ENCODE measurements at regions not wholly inside any gene's neighbourhood (a gene's known extent, or its start where the extent isn't known, plus 50 kb on each side); places are given as distances from the start of the nearest gene placed in this dataset.

DNA sequence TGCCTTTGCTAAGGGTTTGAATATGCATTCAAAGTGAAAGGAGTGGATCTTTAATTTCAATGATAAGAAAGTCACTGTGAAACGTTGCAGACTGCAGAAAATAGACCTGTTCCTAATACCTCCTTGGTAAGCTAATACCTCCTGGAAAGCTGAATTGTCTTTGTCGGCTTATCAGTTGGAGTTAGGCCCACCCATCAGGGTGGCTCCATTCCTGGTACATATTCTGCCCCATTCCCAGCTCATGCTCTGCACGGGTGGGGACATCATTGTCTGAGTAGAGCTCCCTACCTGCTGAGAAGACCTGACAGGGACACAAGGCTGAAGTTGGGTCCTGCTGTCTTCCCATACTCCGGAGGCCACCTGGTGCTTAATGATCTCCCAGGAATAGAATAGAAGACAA lies 203.3 kb downstream of the EN1 start:
- no peak for DNase-seq (ENCODE audit: low read depth, low spot score)
- no CpG with 5 or more reads among the region's 4 CpGs for WGBS (ENCODE audit: insufficient coverage, insufficient read length)
- H3K27ac ChIP-seq (ENCODE audit: low read length): no peak overlapping the region

DNA sequence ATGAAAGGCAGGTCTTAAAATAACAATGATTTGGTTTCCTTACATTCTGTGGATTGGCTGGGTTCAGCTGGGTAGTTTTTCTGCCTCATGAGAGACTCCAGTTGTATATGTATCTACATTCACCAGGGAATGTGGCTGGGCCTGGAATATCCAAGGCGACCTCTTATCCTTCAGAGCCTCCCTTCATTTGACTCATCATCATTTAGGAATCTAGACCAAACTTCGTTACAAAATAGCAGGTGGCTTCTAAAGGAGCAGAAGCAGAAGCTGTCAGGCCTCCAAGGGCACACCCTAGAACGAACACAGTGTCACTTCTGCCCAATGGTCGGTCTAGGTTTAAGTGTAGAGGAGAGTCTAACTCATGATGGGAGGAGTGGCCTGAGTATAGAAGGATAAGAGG lies 204.2 kb downstream of the EN1 start:
- no peak for DNase-seq (ENCODE audit: low read depth, low spot score)
- Histone ChIP-seq H3K4me3 (ENCODE audit: low read length) (no peak overlapping the region), H3K9me3 (ENCODE audit: control insufficient read depth, insufficient read depth, low read length) (no peaks in the 10 kb centered on the region), H3K27me3 (ENCODE audit: control insufficient read depth, insufficient read depth, low read length) (no peaks in the 10 kb centered on the region), H3K27ac (ENCODE audit: low read length) (no peak overlapping the region), H3K4me1 (ENCODE audit: control insufficient read depth, insufficient read depth, low read length) (peaks cover 2% of the 10 kb centered on the region; the same call in 1 of the 2 replicates), H3K36me3 (ENCODE audit: control insufficient read depth, insufficient read depth, low read length) (no peaks in the 10 kb centered on the region)
- no CpG with 5 or more reads among the region's 4 CpGs for WGBS (ENCODE audit: insufficient coverage, insufficient read length)

More for the DNA sequence above, 203.3 kb downstream of the EN1 start:
- no peaks in the 10 kb centered on the region for H3K36me3 ChIP-seq (ENCODE audit: control insufficient read depth, insufficient read depth, low read length)
- H3K27me3 ChIP-seq (ENCODE audit: control insufficient read depth, insufficient read depth, low read length): no peaks in the 10 kb centered on the region
- H3K4me1 ChIP-seq (ENCODE audit: control insufficient read depth, insufficient read depth, low read length): peaks cover 2% of the 10 kb centered on the region; the same call in 1 of the 2 replicates
- H3K9me3 ChIP-seq (ENCODE audit: control insufficient read depth, insufficient read depth, low read length): no peaks in the 10 kb centered on the region
- H3K4me3 ChIP-seq (ENCODE audit: low read length): no peak overlapping the region

DNA sequence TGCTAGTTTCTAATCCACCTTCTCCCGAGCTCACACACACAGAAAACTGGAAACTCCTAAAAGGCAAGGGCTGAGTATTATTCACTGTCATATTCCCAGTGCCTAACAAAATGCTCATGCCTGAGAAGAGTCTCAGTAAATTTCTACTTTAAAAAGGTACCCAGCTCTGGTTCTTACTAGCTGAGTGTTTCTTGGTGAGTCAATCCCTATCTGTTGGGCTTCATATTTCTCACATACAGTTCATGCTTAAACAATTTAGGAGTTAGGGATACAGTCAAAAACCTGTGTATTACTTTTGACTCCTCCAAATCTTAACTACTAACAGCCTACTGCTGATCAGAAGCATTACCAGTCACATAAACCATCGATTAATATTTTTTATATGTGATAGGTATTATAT lies 204.9 kb downstream of the EN1 start:
- DNase-seq (ENCODE audit: low read depth, low spot score): no peak
- peaks cover 2% of the 10 kb centered on the region; the same call in 1 of the 2 replicates for H3K4me1 ChIP-seq (ENCODE audit: control insufficient read depth, insufficient read depth, low read length)
- no peak overlapping the region for H3K27ac ChIP-seq (ENCODE audit: low read length)
- H3K27me3 ChIP-seq (ENCODE audit: control insufficient read depth, insufficient read depth, low read length): no peaks in the 10 kb centered on the region
- no peaks in the 10 kb centered on the region for H3K9me3 ChIP-seq (ENCODE audit: control insufficient read depth, insufficient read depth, low read length)
- no peaks in the 10 kb centered on the region for H3K36me3 ChIP-seq (ENCODE audit: control insufficient read depth, insufficient read depth, low read length)
- WGBS (ENCODE audit: insufficient coverage, insufficient read length): no CpG with 5 or more reads among the region's 2 CpGs
- no peak overlapping the region for H3K4me3 ChIP-seq (ENCODE audit: low read length)

DNA sequence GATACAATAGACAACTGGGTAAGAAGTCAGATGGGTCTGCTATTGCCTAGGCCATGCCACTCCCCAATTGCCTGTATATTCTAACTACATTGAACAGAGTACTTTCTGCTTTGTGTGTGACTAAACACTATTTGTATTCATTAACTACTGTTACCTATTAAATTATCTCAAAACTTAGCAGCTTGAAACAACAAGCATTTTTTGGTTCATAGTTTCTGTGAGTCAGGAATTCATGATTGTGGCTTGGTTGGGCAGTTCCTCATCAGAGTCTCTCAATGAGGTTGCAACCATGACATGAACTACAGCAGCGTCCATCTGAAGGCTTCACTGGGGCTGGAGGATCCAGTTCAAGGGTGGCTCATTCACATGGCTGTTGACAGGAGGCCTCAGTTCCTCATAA lies 205.7 kb downstream of the EN1 start:
- peaks cover 2% of the 10 kb centered on the region; the same call in 1 of the 2 replicates for H3K4me1 ChIP-seq (ENCODE audit: control insufficient read depth, insufficient read depth, low read length)
- no CpG with 5 or more reads among the region's 1 CpG for WGBS (ENCODE audit: insufficient coverage, insufficient read length)
- H3K9me3 ChIP-seq (ENCODE audit: control insufficient read depth, insufficient read depth, low read length): no peaks in the 10 kb centered on the region
- no peak overlapping the region for H3K4me3 ChIP-seq (ENCODE audit: low read length)
- no peaks in the 10 kb centered on the region for H3K36me3 ChIP-seq (ENCODE audit: control insufficient read depth, insufficient read depth, low read length)
- DNase-seq (ENCODE audit: low read depth, low spot score): no peak
- no peaks in the 10 kb centered on the region for H3K27me3 ChIP-seq (ENCODE audit: control insufficient read depth, insufficient read depth, low read length)
- H3K27ac ChIP-seq (ENCODE audit: low read length): no peak overlapping the region

DNA sequence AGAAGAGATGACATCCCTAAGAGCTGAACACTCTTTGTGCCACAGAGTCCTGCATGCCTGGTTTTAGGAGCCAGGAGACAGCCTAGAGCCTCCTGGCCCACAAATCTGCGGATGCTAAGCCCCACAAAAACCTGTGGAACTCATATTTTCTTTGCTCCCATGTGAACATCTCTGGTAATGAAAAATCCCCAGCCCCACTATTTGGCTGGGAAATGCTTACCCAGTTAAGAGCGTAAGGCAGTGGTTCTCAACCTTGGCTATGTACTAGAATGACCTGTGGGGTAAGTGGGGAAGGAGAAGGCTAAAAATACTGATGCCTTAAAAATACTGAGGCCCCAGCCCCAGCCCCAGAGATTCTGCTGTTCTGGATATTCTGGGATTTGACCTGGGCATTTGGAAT lies 208.1 kb downstream of the EN1 start:
- Histone ChIP-seq H3K4me1 (ENCODE audit: control insufficient read depth, insufficient read depth, low read length) (peaks cover 2% of the 10 kb centered on the region; the same call in 1 of the 2 replicates), H3K4me3 (ENCODE audit: low read length) (no peak overlapping the region), H3K36me3 (ENCODE audit: control insufficient read depth, insufficient read depth, low read length) (no peaks in the 10 kb centered on the region), H3K27ac (ENCODE audit: low read length) (no peak overlapping the region), H3K9me3 (ENCODE audit: control insufficient read depth, insufficient read depth, low read length) (no peaks in the 10 kb centered on the region), H3K27me3 (ENCODE audit: control insufficient read depth, insufficient read depth, low read length) (no peaks in the 10 kb centered on the region)
- no peak for DNase-seq (ENCODE audit: low read depth, low spot score)
- no CpG with 5 or more reads among the region's 2 CpGs for WGBS (ENCODE audit: insufficient coverage, insufficient read length)

DNA sequence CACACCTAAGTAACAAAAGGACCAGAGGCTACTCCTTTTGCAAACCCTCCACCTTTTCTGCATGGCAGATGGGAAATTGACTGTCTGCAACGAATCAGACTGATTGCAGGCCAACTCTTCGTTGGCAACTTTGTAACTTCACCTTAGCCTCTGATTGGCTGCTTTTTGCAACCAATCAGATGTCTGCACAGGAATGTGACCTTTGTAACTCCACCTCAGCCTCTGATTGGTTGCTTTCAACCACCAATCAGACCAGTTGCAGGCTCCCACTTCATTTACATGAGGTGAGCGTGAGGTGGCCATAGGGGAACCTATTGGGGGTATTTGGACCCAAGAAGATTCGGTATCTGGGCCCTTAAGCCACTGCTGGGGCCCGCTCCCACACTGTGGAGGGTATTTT lies 209.0 kb downstream of the EN1 start:
- WGBS (ENCODE audit: insufficient coverage, insufficient read length): no CpG with 5 or more reads among the region's 5 CpGs
- Histone ChIP-seq H3K9me3 (ENCODE audit: control insufficient read depth, insufficient read depth, low read length) (no peaks in the 10 kb centered on the region), H3K4me1 (ENCODE audit: control insufficient read depth, insufficient read depth, low read length) (no peaks in the 10 kb centered on the region; the same call in 1 of the 2 replicates), H3K36me3 (ENCODE audit: control insufficient read depth, insufficient read depth, low read length) (no peaks in the 10 kb centered on the region), H3K27me3 (ENCODE audit: control insufficient read depth, insufficient read depth, low read length) (no peaks in the 10 kb centered on the region), H3K4me3 (ENCODE audit: low read length) (no peak overlapping the region), H3K27ac (ENCODE audit: low read length) (no peak overlapping the region)
- no peak for DNase-seq (ENCODE audit: low read depth, low spot score)

DNA sequence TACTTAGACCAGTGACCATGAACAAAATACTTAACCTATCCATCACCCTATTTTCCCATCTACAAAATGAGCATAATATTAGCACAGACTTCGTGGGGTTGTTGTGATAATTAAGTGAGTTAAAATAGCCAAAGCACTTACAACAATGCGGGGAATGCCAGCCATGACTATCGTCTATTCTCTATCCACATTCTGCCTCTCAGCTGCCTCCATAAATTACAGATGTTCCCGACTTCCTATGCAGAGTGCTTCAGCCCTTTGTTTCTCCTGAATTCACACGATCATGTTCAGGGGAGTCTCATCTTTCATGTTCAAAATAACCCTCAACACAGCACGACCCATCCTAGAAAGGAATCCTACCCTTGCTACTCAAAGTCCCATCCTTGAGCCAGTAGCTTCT lies 211.6 kb downstream of the EN1 start:
- no peak overlapping the region for H3K27ac ChIP-seq (ENCODE audit: low read length)
- no peaks in the 10 kb centered on the region for H3K27me3 ChIP-seq (ENCODE audit: control insufficient read depth, insufficient read depth, low read length)
- H3K4me1 ChIP-seq (ENCODE audit: control insufficient read depth, insufficient read depth, low read length): no peaks in the 10 kb centered on the region; the same call in 1 of the 2 replicates
- no peak for DNase-seq (ENCODE audit: low read depth, low spot score)
- no peaks in the 10 kb centered on the region for H3K36me3 ChIP-seq (ENCODE audit: control insufficient read depth, insufficient read depth, low read length)
- no CpG with 5 or more reads among the region's 6 CpGs for WGBS (ENCODE audit: insufficient coverage, insufficient read length)
- no peaks in the 10 kb centered on the region for H3K9me3 ChIP-seq (ENCODE audit: control insufficient read depth, insufficient read depth, low read length)
- no peak overlapping the region for H3K4me3 ChIP-seq (ENCODE audit: low read length)

DNA sequence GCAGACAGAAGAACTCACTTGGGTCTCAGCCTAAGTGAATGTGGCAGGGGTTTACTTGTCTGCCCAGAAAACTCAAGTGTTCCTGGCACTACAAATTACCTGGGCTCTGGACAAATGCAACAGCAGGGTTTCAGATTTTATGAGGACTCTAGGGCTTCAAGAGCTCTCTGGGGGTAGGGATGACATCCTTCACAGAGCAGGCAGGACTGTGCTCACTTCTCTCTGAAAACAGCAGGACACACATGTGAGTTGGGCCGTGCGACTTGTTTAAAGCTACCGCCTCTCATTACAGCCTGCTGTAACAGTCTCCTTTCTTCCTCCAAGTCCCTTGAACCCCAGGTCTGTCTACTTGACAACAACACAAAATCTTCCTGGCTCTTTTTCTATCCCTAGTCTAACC lies 212.6 kb downstream of the EN1 start:
- WGBS (ENCODE audit: insufficient coverage, insufficient read length): no CpG with 5 or more reads among the region's 3 CpGs
- H3K9me3 ChIP-seq (ENCODE audit: control insufficient read depth, insufficient read depth, low read length): no peaks in the 10 kb centered on the region
- no peak overlapping the region for H3K4me3 ChIP-seq (ENCODE audit: low read length)
- no peak for DNase-seq (ENCODE audit: low read depth, low spot score)
- no peak overlapping the region for H3K27ac ChIP-seq (ENCODE audit: low read length)
- no peaks in the 10 kb centered on the region for H3K36me3 ChIP-seq (ENCODE audit: control insufficient read depth, insufficient read depth, low read length)
- H3K4me1 ChIP-seq (ENCODE audit: control insufficient read depth, insufficient read depth, low read length): no peaks in the 10 kb centered on the region; the same call in 1 of the 2 replicates
- no peaks in the 10 kb centered on the region for H3K27me3 ChIP-seq (ENCODE audit: control insufficient read depth, insufficient read depth, low read length)

DNA sequence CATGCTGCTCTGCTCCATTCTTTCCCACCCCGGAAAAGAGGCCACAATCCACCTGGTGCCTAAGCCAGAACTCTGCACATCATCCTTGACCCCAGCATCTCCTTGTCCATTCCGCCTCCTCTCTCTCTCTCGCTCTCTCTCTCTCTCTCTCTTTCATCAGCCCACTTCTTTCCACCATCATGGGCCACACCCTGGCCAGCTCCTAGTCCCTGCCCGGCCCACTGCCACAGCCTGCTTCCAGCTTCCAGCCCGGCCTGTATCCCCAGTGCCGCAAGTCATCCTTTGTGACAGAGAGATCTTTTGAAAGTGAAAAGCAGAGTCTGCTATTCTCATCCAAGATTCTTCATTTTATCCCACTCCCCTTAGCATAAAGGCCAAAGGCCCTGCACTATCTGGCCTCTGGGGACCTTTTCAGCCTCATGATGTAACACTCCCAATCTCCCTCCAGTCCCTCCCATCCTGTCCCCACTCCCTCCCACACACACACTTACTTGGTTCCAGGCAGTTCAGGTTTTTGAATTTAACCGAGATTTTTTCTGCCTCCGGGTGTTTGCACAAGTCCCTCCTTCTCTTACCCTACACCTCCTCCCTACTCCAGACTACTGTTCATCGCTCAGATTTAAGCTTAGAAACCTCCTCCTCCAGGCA lies 214.0 kb downstream of the EN1 start:
- Histone ChIP-seq H3K27ac (ENCODE audit: low read length) (no peak overlapping the region), H3K4me3 (ENCODE audit: low read length) (no peak overlapping the region), H3K9me3 (ENCODE audit: control insufficient read depth, insufficient read depth, low read length) (no peaks in the 10 kb centered on the region), H3K4me1 (ENCODE audit: control insufficient read depth, insufficient read depth, low read length) (no peaks in the 10 kb centered on the region; the same call in 1 of the 2 replicates), H3K36me3 (ENCODE audit: control insufficient read depth, insufficient read depth, low read length) (no peaks in the 10 kb centered on the region), H3K27me3 (ENCODE audit: control insufficient read depth, insufficient read depth, low read length) (no peaks in the 10 kb centered on the region)
- no CpG with 5 or more reads among the region's 9 CpGs for WGBS (ENCODE audit: insufficient coverage, insufficient read length)
- DNase-seq (ENCODE audit: low read depth, low spot score): no peak

DNA sequence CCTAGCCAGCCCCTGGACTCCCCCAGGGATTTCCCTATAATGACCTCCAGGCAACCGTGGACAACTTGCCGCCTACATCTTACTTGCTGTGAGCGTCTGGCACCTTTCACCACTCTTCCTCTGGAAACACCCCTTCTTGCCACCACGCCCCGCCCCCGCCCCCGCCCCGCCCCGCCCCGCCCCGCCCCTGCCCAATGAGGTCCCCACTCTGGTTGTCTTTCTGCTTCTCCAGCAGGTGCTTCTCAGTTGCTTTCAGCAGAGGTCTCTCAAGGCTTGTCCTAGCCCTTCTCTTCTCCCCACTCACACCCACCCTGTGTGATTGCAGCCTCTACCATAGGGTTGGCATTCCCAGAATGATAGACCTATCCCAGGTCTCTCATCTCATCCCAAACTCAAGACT lies 214.5 kb downstream of the EN1 start:
- Histone ChIP-seq H3K4me1 (ENCODE audit: control insufficient read depth, insufficient read depth, low read length) (no peaks in the 10 kb centered on the region; the same call in 1 of the 2 replicates), H3K27ac (ENCODE audit: low read length) (no peak overlapping the region), H3K27me3 (ENCODE audit: control insufficient read depth, insufficient read depth, low read length) (no peaks in the 10 kb centered on the region; the same call in 1 of the 2 replicates), H3K36me3 (ENCODE audit: control insufficient read depth, insufficient read depth, low read length) (no peaks in the 10 kb centered on the region), H3K9me3 (ENCODE audit: control insufficient read depth, insufficient read depth, low read length) (no peaks in the 10 kb centered on the region), H3K4me3 (ENCODE audit: low read length) (no peak overlapping the region)
- WGBS (ENCODE audit: insufficient coverage, insufficient read length): no CpG with 5 or more reads among the region's 11 CpGs
- DNase-seq (ENCODE audit: low read depth, low spot score): no peak

DNA sequence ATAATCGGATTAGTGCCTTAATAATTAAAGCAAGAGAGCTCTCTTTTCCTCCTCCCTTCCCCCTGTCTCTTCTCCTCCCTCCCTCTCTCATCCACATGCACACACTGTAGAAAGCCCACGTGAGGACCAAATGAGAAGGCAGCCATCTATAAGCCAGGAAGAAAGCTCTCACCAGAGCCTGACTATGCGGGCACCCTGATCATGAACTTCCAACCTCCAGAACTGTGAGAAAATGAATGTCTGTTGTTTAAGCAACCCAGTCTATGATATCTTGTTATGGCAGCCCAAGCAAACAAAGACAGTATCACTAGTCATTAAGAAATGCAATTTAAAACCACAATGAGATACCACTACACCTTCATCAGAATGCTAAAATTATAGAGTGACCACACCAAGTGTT lies 220.3 kb downstream of the EN1 start:
- Histone ChIP-seq H3K9me3 (ENCODE audit: control insufficient read depth, insufficient read depth, low read length) (no peaks in the 10 kb centered on the region), H3K4me3 (ENCODE audit: low read length) (no peak overlapping the region), H3K4me1 (ENCODE audit: control insufficient read depth, insufficient read depth, low read length) (no peaks in the 10 kb centered on the region), H3K27me3 (ENCODE audit: control insufficient read depth, insufficient read depth, low read length) (no peaks in the 10 kb centered on the region; the same call in 1 of the 2 replicates), H3K27ac (ENCODE audit: low read length) (no peak overlapping the region), H3K36me3 (ENCODE audit: control insufficient read depth, insufficient read depth, low read length) (no peaks in the 10 kb centered on the region)
- WGBS (ENCODE audit: insufficient coverage, insufficient read length): no CpG with 5 or more reads among the region's 3 CpGs
- DNase-seq (ENCODE audit: low read depth, low spot score): no peak
